MM.1S (cell line): ENCODE measurements at regions not wholly inside any gene's neighbourhood (a gene's known extent, or its start where the extent isn't known, plus 50 kb on each side); places are given as distances from the start of the nearest gene placed in this dataset.

ENCODE experiments used
- CTCF ChIP-seq: fragments of 300-600 bp; sonication (generic); IDR thresholded peaks from 2 replicates; pipeline ENCODE4 v1.5.1; 2016; ENCODE audit warnings: antibody characterized with exemption, low read length, mixed read lengths
- EZH2 ChIP-seq: fragments of 300-600 bp; sonication (generic); optimal IDR thresholded peaks from 2 replicates; pipeline ENCODE3; 2017; ENCODE audit warnings: low read depth, mild to moderate bottlenecking, antibody characterized with exemption, low read length, mixed read lengths
- EZH2phosphoT487 ChIP-seq: fragments of 300-600 bp; sonication (generic); IDR thresholded peaks from 2 replicates; pipeline ENCODE4 v1.6.1; 2018; ENCODE audit warnings: antibody characterized with exemption, low read length

GRCh38 chr12:124716208-124717130 is 147.2 kb downstream of the SCARB1 start:
- TF ChIP-seq CTCF (no peak), EZH2 (no peak), EZH2phosphoT487 (no peak)
